ENCODE measurements at regions not wholly inside any gene's neighbourhood (a gene's known extent, or its start where the extent isn't known, plus 50 kb on each side); places are given as distances from the start of the nearest gene placed in this dataset.
"Not testable (repeated sequence)": the region's sequence is repeated elsewhere in the genome, so short reads cannot be mapped to it uniquely, and the experiment has no call there.

DNA sequence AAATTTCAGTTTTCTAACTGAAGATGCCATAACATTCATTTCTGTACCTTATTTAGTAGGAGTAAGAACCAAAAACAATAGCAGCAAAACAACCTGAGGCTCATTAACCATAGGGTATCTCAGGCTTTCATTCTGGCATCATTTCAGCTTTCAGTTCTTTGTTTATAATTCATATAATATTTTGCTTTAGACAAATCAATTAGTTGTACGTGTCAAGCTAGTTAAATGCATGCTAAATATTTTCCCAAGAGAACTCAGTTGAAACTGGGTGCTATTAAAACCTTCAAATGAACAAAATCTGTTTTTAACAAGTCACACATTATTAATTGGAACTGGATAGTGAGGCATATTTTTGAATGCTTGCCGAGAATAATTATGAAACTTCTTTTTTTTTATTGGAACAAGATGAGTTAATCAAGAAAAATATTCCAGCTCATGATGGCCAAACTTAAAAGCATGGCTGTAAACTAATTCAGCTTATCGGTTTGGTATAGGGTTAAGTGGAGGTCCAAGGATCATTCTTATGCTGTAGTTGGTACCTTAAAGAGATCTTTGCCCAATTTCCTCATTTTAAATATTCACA is 442.7 kb downstream of the BTG1 start:
- CTCF ChIA-PET, result interaction anchor here (0.7 kb wide), 1 partner anchor 199 kb away, joined by 3 read pairs; no protein-coding TSS in a partner anchor
- TF ChIP-seq, protein P1, sequence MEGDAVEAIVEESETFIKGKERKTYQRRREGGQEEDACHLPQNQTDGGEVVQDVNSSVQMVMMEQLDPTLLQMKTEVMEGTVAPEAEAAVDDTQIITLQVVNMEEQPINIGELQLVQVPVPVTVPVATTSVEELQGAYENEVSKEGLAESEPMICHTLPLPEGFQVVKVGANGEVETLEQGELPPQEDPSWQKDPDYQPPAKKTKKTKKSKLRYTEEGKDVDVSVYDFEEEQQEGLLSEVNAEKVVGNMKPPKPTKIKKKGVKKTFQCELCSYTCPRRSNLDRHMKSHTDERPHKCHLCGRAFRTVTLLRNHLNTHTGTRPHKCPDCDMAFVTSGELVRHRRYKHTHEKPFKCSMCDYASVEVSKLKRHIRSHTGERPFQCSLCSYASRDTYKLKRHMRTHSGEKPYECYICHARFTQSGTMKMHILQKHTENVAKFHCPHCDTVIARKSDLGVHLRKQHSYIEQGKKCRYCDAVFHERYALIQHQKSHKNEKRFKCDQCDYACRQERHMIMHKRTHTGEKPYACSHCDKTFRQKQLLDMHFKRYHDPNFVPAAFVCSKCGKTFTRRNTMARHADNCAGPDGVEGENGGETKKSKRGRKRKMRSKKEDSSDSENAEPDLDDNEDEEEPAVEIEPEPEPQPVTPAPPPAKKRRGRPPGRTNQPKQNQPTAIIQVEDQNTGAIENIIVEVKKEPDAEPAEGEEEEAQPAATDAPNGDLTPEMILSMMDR (conservative IDR thresholded peaks at IDR 0.05; ENCODE audit: low read depth), result no peak
- DNase-seq (ENCODE audit: low spot score), result no peak

DNA sequence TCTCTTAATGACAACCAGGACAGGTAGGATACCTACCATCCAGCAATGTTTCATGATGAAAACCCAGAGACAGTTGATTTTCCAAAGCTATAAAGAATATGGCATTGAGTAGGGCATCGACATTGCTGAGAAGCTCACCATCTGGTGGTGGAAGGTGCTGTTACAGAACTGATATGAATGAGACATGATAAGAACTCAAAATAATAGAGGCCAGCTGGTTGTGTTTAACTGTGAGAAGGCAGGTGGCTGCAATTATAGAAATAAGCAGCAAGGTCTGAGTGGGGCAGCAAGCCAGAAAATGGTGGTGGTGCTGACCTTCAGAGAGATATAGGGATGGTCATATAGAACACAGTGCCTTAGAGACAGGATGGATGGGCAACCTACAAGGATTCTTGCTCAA is 449.7 kb downstream of the BTG1 start:
- no peak overlapping the region for H3K27ac ChIP-seq
- TF ChIP-seq, protein P1 (conservative IDR thresholded peaks at IDR 0.05; ENCODE audit: low read depth), result no peak
- CTCF ChIA-PET, result interaction anchor here (0.6 to 0.9 kb wide), 2 partner anchors 314 to 1603 kb away, joined by 3 to 4 read pairs; no protein-coding TSS in a partner anchor
- no peak for DNase-seq (ENCODE audit: low spot score)
- POLR2A ChIA-PET (ENCODE audit: low non-redundant PET), result no interaction called here

More for the DNA sequence above, 442.7 kb downstream of the BTG1 start:
- POLR2A ChIA-PET (ENCODE audit: low non-redundant PET), result no interaction called here
- no peak overlapping the region for H3K27ac ChIP-seq

DNA sequence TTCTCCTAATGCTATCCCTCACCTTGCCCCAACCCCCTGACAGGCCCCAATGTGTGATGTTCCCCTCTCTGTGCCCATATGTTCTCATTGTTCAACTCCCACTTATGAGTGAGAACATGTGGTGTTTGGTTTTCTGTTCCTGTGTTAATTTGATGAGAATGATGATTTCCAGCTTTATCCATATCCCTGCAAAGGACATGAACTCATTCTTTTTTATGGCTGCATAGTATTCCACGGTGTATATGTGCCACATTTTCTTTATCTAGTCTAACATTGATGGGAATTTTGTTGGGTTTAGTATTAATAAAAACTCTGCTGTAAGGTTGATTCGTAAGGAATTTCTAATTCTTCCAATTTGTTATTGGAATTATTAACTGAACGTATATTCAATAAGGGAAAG is 450.2 kb downstream of the BTG1 start:
- POLR2A ChIA-PET (ENCODE audit: low non-redundant PET); H3K27ac ChIP-seq; DNase-seq (ENCODE audit: low spot score): not testable (repeated sequence)
- CTCF ChIA-PET, result interaction anchor here (0.9 kb wide), 1 partner anchor 313 kb away, joined by 4 read pairs; no protein-coding TSS in a partner anchor

DNA sequence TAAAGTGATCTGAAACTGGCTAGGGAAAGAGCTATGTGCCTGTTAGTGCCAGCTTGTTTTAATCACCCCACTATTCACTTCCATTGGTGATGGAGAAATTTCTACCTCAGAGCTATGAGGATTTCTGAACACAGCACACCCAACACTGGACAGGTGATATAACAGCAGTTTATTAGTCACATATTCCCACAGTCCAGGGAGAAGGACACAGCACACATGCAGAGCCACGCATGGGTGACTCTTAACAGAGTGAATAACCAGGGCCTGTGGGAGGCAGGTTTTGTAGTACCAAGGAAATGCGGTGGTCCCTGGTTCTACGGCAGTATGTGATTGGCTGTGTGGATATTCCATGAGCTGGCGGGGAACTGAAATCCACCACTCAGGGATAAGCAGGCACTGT is 455.1 kb downstream of the BTG1 start:
- DNase-seq (ENCODE audit: low spot score), result no peak
- POLR2A ChIA-PET (ENCODE audit: low non-redundant PET), result no interaction called here
- TF ChIP-seq, protein P1 (conservative IDR thresholded peaks at IDR 0.05; ENCODE audit: low read depth), result no peak
- H3K27ac ChIP-seq, result no peak overlapping the region
- CTCF ChIA-PET, result interaction anchor here (0.6 kb wide), 1 partner anchor 592 kb away, joined by 3 read pairs; no protein-coding TSS in a partner anchor

DNA sequence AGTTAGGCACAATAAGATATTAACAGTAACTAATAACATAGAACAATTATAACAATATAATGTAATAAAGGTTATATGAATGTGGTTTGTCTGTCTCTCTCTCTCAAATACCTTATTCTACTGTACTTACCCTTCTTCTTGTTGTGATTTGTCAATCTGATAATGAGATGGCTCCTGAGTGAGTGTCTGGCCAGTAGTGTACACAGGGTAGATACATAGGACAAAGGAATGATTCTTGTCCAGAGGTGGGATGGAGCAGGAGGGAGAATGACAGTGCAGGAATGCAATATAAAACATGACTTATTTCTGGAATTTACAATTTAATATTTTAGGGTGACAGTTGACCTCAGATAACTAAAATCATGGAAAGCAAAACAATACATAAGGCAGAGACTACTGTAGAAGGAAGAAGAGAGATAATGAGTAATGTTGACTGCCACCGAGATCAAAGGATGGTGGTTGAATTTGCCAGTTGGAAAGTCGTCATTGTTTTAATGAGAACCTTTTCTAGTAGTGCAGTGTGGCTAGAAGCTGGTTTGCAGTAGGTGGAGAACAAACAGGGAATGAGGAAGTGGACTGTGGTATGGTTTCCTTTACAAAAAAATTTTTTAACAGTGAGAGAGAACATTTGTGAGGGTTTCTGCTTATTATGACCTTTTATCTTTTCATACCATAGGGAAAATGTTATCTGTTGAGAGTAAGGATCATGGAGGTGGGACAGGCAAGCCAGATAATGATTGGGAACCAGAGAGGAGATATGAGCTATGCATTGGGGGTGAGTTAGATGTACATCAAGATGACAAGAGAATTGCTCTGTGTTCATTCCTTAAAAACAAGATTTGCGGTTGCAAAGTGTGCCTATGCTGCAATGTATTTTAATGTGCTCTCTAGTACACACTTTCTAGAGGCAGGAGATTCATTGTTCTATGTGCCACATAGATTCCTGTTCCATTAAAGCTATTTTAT is 458.3 kb downstream of the BTG1 start:
- POLR2A ChIA-PET (ENCODE audit: low non-redundant PET), result no interaction called here
- no peak overlapping the region for H3K27ac ChIP-seq
- no peak for DNase-seq (ENCODE audit: low spot score)
- TF ChIP-seq, protein P1 (conservative IDR thresholded peaks at IDR 0.05; ENCODE audit: low read depth), result no peak
- CTCF ChIA-PET, result no interaction called here

DNA sequence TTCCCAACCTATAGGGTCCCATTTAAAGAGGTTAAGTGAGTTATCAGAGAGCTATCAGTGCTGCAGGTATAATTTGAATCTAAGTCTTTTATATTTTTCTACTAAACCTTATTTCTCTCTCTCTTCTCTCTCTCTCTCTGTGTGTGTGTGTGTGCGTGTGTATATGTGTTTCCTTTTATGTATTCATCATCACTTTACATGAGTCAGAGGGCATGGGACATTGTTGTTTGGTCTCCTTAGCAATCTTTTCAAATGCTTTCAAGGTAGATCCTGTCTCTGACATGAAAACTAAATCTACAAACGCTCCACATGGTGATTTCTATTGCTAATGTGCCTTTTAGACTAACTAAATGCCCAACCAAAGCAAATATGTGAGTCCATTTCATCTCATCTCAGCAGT is 459.7 kb downstream of the BTG1 start:
- TF ChIP-seq, protein P1 (conservative IDR thresholded peaks at IDR 0.05; ENCODE audit: low read depth), result no peak
- no peak overlapping the region for H3K27ac ChIP-seq
- ChIA-PET CTCF (no interaction called here), POLR2A (ENCODE audit: low non-redundant PET) (no interaction called here)
- DNase-seq (ENCODE audit: low spot score), result peak; percentile 25

DNA sequence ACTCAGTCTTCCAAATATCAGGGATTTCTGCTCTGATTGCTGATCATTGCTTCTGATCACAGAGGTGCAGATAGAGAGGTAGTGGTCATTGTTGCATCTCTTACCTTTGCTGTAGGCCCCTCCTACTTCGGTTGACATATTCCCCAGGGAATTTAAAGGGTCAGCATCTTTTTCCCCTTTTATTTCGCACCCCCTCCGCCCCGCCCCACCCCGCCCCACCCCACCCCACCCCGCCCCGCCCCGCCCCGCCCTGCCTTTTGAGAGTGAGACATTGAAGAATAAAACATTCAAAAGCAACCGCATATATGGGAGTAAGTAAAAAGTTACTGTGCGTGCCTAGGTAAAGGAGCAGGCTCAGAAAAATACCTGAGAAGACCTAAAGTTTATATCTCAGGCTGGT is 463.9 kb downstream of the BTG1 start:
- H3K27ac ChIP-seq, result no peak overlapping the region
- POLR2A ChIA-PET (ENCODE audit: low non-redundant PET), result no interaction called here
- no peak for DNase-seq (ENCODE audit: low spot score)
- TF ChIP-seq, protein P1 (conservative IDR thresholded peaks at IDR 0.05; ENCODE audit: low read depth), result no peak
- CTCF ChIA-PET, result no interaction called here

All from RWPE1 (cell line).